Activated naive CD4-positive, alpha-beta T cell (primary cell): ENCODE measurements at regions not wholly inside any gene's neighbourhood (a gene's known extent, or its start where the extent isn't known, plus 50 kb on each side); places are given as distances from the start of the nearest gene placed in this dataset.

ENCODE experiments used
- DNase-seq, 4 experiments: peaks; one replicate each; lab custom pipeline; 2025; lab: John Stamatoyannopoulos, UW

GRCh38 chr2:123303731-123304130 is 721.4 kb upstream of the CNTNAP5 start:
- DNase-seq: no peak
